ENCODE measurements at regions not wholly inside any gene's neighbourhood (a gene's known extent, or its start where the extent isn't known, plus 50 kb on each side); places are given as distances from the start of the nearest gene placed in this dataset.

GRCh38 chr6:137297887-137298286 is 78.7 kb upstream of the IFNGR1 start:
- TF ChIP-seq JUND (IDR thresholded peaks at IDR 0.05; ENCODE audit: low read length) (peak; percentile 56; the same call in 1 of the 2 replicates), RXRA (IDR thresholded peaks at IDR 0.05; ENCODE audit: insufficient read depth, low read depth, low read length) (no peak), POLR2A (IDR thresholded peaks at IDR 0.05; ENCODE audit: control extremely low read depth in 1 of 2, low read depth in 2 of 2, low read length in 2 of 2) (no peak), CHD2 (IDR thresholded peaks at IDR 0.05; ENCODE audit: low read length) (no peak), CTCF (IDR thresholded peaks at IDR 0.05; ENCODE audit: control extremely low read depth in 1 of 3, insufficient read depth in 1 of 3, low read depth in 1 of 3, low read length in 3 of 3) (no peak), KDM1A (IDR thresholded peaks at IDR 0.05; ENCODE audit: borderline replicate concordance, low read length) (no peak), EP300 (IDR thresholded peaks at IDR 0.05; ENCODE audit: borderline replicate concordance in 1 of 2, low read depth in 2 of 2, low read length in 2 of 2) (peak in 1 of 2 experiments; percentile 66; a peak in 1 of 3 replicates), TEAD4 (IDR thresholded peaks at IDR 0.05; ENCODE audit: low read depth, low read length) (no peak), MAX (IDR thresholded peaks at IDR 0.05) (no peak)

Measured in H1 (cell line).